ENCODE measurements at regions not wholly inside any gene's neighbourhood (a gene's known extent, or its start where the extent isn't known, plus 50 kb on each side); places are given as distances from the start of the nearest gene placed in this dataset.
"Not testable (repeated sequence)": the region's sequence is repeated elsewhere in the genome, so short reads cannot be mapped to it uniquely, and the experiment has no call there.

- no peak for DNase-seq
Observed at GRCh38 chr14:89743828-89744227, 210.7 kb downstream of the EFCAB11 start.

DNA sequence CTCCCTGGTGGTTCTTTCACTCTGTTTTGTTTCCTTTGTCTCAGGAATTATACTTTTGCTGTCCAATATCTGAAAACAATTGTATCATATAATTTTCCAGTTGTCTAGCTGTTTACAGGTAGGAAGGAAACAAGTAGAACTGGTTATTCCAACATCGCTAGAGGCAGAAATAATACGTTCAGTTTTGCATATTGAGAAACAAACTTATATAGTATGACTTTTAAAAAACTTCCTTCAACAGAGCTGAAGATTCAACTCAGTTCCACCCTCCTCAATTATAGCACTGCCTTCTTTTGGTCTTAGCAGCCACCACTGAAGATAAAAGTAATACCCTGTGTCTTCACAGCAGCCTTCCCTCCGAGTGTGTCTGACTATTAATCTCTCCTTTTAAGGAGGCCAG is 214.3 kb downstream of the EFCAB11 start:
- no peak for DNase-seq

DNA sequence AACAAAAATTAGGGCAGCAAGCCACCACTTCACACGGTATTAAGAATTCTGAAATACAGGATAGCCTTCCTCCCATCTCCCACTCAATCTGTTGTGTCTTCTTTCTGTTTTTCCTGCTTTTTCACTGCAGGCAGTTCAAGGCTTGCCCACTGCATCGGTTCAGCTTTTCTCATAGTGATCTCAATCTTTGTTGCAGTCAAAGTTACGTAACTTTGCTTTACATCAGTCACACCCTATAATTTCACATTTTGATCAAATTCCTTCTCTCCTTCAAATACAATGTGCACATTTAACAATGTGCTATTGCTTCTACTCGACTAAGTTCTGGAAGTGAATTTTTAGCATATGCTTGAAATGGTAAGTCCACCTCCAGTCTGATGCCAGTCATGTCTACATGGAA is 217.6 kb downstream of the EFCAB11 start:
- no peak for DNase-seq

DNA sequence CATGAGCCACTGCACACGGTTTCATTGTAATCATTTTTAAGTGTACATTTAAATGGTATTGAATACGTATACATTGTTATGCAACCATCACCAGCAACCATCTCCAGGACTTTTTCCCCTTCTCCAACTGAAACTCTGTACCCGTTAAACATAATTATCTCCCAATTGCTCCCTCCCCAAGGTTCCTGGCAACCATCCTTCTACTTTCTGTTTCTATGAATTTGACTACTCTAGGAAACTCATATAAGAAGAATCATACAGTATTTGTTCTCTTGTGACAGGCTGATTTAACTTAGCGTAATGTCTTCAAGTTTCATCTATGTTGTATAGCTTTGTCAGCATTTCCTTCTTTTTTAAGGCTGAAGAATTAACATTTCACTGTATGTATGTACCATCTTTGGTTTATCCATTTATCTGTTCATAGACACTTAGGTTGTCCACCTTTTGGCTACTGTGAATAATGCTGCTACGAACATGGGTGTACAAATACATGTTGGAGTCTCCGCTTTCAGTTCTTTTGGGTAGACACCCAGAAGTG is 223.1 kb downstream of the EFCAB11 start:
- DNase-seq: no peak

DNA sequence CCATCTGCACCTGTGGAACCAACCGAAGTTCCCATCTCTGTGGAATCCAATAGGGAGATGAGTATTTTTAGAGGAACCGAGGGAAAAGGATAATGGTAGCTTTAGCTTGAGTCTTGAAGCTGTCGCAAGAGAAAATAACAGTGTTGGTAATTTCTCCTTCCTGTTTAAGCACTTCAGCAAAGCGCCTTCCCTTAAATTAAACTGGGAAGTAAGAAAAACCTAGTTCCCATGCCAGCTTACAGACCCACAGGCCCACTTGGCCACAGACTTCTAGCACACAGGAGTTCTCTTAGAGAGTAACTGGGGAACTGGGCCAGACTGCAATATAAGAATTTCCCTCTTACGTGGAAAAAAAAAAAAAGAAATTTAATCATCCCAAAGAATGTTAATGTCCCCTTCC is 223.8 kb downstream of the EFCAB11 start:
- no peak for DNase-seq

GRCh38 chr14:89728964-89729363 is 225.6 kb downstream of the EFCAB11 start:
- DNase-seq: no peak

- not testable (repeated sequence) for DNase-seq
Observed at GRCh38 chr14:89726226-89726625, 228.3 kb downstream of the EFCAB11 start.

- DNase-seq: no peak
Observed at GRCh38 chr14:89724628-89724960, 229.9 kb downstream of the EFCAB11 start.

DNA sequence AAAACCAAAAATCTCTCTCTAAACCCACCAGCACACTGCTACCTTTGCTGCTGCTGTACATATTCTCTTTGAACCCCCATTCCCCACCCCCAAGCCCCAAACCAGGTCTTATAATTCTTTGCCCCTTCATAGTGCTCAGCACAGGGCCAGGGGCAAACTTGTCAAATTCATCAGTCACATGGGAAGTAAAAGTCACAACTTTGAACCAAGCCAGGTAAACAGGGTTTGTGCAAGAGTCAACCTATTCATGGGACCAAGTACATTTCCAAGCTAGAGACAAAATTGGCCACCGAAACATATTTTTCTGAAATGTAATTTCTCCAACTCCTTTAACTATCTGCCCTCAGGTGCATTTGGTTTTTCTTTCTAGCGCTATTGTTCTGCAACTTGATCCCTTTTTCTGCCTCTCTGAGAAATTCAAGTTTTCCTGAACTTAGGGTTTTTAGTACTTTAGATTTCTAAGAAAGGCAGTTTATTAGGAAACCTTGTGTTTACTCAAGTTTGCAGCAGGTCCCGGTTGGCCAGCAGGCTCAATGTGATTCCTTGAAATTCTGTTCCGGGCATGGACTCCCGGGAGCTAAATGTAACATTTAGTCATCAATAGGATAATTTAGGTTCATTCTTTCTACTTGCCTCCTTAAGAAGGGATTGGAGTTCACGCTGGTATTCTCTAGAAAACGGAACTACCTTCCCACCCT is 230.5 kb downstream of the EFCAB11 start:
- DNase-seq: no peak

GRCh38 chr14:89721956-89722355 is 232.6 kb downstream of the EFCAB11 start:
- DNase-seq: no peak

GRCh38 chr14:89720741-89721729 is 233.5 kb downstream of the EFCAB11 start:
- no peak for DNase-seq

DNA sequence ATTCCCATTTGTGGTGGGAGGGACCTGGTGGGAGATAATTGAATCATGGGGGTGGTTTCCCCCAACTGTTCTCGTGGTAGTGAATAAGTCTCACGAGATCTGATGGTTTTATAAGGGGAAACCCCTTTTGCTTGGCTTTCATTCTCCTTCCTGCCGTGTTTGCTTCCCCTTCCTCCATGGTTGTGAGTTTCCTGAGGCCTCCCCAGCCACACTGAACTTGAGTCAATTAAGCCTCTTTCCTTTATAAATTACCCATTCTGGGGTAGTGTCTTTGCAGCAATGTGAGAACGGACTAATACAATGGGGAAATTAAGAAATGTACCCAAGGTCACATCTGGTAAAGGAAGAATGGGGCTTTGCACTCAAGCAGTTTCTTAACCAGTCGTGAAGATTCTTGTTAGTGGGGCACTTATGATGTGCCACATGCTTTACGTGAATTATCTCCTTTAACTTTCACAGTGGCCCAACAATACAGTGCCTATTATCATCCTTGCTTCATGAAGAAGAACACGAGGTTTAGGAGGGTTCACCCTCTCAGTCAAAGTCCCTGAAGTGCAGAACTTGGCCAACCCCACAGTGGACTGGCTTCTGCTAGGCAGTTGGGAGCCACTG is 234.3 kb downstream of the EFCAB11 start:
- no peak for DNase-seq

GRCh38 chr14:89719366-89720075 is 235.0 kb downstream of the EFCAB11 start:
- no peak for DNase-seq

- no peak for DNase-seq
Observed at GRCh38 chr14:89708982-89709625, 245.4 kb downstream of the EFCAB11 start.

DNA sequence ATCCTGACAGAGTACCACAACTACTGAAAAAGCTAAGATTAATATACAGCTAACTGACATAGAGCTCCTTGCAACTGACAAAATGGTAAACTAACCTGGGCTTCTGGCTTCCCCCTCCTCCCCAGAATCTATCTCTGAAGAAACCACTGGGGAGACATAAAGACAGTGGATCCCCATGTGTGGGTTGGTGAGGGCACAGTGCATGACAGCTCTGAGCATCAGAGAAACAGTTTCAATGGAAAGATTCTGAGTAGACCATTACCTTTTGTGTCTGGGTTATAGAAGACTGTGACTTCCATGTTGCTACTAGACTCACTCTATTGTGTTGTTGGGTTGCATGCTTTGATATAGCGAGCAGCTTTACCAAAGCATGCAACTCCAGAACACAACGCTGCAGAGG is 247.4 kb downstream of the EFCAB11 start:
- no peak for DNase-seq

DNA sequence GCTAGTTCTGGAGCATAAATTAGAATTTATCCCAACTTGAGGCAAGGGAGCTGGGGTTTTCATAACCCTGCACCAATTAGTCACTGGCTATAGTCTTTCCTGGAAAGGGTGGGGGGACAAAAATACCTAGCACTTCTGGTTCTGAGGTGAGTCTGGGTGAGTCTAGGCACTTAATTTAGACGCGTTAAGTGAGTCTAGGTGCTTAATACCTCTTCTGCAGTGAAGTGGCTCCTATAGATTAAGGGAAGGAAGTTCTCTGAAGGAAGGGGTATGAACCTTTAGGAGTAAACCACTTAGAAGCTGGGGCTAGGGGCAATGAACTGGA is 251.7 kb downstream of the EFCAB11 start:
- DNase-seq: no peak

DNA sequence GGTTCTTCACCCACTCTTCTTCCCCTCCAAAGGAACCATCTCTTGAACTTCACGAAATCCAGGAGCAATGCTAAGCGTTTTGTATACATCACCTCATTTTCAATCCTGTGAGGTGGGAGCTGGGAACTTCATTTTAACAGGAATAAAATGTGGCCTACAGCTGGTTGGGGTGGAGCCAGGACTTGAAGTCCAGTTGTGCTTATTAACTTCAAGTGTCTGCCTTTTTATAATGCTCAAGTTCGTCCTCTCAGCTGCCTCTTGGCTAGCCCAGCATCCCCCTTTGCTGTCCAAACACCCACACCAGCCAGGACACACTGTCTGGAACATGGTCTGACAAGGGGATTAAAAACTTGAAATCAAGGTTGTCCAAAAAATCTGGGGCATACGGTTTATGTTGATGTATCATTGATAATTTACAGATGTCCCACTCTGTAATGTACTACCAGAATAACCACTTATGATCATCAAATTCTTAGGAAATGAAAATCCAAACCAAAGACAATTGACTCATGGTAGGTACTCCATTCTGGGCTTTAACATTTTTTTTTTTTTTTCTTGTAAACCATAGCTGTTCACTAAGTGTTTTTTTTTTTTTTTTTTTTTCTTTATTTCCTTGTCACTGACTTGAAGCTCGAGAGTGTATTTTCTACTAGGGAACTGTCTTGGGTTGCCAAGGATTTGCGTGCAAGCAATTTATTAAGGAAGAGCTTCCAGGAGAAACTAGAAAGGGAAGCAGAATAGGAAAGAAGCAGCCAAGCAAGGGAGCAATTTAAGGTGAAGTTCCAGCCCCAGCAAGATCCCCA is 252.3 kb downstream of the EFCAB11 start:
- DNase-seq: no peak

GRCh38 chr14:89701211-89702043 is 253.1 kb downstream of the EFCAB11 start:
- DNase-seq: peak; percentile 61

- DNase-seq: no peak
Observed at GRCh38 chr14:89700801-89701200, 253.7 kb downstream of the EFCAB11 start.

DNA sequence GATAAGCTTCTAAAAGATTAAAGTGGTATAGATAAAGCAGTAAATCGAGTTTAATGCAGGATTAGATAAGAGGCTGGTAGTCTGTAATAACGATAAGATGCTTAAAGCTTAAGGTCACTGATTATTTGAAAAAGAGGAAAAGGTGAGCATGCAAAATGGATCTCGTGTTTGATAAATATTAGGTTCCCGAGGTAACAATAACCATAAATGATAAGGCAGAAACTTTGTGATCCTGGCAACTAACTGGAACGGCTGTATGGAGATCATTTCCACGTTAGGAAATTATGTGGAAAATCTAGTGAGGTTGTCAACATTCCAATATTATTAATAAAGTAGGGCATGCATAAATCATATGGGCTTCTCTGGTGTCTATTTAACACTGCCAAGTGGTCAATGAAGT is 255.5 kb downstream of the EFCAB11 start:
- DNase-seq: no peak

Measured in 8988T (cell line).